ENCODE measurements at regions not wholly inside any gene's neighbourhood (a gene's known extent, or its start where the extent isn't known, plus 50 kb on each side); places are given as distances from the start of the nearest gene placed in this dataset.

DNA sequence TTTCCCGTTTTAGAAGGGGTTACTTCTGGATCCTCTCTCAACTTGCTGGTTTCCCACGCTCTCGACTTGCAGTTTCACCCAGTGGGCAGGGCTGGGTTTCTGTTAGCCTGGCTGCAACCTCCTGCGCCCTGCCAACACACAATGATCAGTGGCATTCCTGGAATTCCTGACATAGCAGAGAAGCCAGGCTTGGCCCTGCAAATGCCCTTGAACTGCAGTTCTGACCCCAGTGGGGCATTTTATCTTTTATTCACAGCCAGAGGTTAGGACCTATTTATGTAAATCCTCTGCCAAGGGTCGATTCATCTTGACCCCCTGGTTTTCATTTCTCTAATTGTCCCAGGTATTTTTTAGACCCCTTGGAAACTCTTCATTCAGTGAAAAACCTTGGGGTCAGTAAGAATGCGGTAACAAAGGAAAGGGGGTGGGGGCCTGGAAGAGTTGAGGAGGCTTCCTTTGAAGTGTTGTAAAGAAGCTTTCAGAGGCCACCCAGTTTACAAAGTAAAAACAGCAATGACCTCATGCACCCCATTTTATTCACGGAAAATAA, 217.6 kb downstream of the ZNF674 start (continued):
- TF ChIP-seq, protein P1, sequence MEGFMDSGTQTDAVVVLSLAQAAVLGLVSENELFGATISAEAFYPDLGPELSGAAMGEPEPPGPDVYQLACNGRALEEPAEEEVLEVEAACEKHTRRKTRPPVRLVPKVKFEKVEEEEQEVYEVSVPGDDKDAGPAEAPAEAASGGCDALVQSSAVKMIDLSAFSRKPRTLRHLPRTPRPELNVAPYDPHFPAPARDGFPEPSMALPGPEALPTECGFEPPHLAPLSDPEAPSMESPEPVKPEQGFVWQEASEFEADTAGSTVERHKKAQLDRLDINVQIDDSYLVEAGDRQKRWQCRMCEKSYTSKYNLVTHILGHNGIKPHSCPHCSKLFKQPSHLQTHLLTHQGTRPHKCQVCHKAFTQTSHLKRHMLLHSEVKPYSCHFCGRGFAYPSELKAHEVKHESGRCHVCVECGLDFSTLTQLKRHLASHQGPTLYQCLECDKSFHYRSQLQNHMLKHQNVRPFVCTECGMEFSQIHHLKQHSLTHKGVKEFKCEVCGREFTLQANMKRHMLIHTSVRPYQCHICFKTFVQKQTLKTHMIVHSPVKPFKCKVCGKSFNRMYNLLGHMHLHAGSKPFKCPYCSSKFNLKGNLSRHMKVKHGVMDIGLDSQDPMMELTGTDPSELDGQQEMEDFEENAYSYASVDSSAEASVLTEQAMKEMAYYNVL (CRISPR knock-in tag; IDR thresholded peaks at IDR 0.05; ENCODE audit: borderline replicate concordance) = peak; percentile 61; the same call in 1 of the 2 replicates
- TF ChIP-seq ZNF549 (CRISPR knock-in tag; IDR thresholded peaks at IDR 0.05) = no peak
- TF ChIP-seq ZNF550 (CRISPR knock-in tag; IDR thresholded peaks at IDR 0.05; ENCODE audit: borderline replicate concordance) = no peak
- TF ChIP-seq HMGA1 (CRISPR knock-in tag; conservative IDR thresholded peaks at IDR 0.05) = no peak
- no peak; the same call in 1 of the 2 replicates for TF ChIP-seq DMAP1 (CRISPR knock-in tag; IDR thresholded peaks at IDR 0.05)
- TF ChIP-seq SP2 (CRISPR knock-in tag; IDR thresholded peaks at IDR 0.05) = no peak
- no peak for TF ChIP-seq WIZ (CRISPR knock-in tag; IDR thresholded peaks at IDR 0.05)
- peak; percentile 94 for TF ChIP-seq NR2F2 (IDR thresholded peaks at IDR 0.05; ENCODE audit: borderline replicate concordance, low read depth)
- no peak for TF ChIP-seq EED (CRISPR knock-in tag; IDR thresholded peaks at IDR 0.05)
- TF ChIP-seq, protein P2, sequence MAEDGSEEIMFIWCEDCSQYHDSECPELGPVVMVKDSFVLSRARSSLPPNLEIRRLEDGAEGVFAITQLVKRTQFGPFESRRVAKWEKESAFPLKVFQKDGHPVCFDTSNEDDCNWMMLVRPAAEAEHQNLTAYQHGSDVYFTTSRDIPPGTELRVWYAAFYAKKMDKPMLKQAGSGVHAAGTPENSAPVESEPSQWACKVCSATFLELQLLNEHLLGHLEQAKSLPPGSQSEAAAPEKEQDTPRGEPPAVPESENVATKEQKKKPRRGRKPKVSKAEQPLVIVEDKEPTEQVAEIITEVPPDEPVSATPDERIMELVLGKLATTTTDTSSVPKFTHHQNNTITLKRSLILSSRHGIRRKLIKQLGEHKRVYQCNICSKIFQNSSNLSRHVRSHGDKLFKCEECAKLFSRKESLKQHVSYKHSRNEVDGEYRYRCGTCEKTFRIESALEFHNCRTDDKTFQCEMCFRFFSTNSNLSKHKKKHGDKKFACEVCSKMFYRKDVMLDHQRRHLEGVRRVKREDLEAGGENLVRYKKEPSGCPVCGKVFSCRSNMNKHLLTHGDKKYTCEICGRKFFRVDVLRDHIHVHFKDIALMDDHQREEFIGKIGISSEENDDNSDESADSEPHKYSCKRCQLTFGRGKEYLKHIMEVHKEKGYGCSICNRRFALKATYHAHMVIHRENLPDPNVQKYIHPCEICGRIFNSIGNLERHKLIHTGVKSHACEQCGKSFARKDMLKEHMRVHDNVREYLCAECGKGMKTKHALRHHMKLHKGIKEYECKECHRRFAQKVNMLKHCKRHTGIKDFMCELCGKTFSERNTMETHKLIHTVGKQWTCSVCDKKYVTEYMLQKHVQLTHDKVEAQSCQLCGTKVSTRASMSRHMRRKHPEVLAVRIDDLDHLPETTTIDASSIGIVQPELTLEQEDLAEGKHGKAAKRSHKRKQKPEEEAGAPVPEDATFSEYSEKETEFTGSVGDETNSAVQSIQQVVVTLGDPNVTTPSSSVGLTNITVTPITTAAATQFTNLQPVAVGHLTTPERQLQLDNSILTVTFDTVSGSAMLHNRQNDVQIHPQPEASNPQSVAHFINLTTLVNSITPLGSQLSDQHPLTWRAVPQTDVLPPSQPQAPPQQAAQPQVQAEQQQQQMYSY (CRISPR knock-in tag; IDR thresholded peaks at IDR 0.05) = 0 out of 2 replicates have a peak, but pooled peaks have one; percentile 25
- no peak for TF ChIP-seq ZNF766 (CRISPR knock-in tag; IDR thresholded peaks at IDR 0.05; ENCODE audit: borderline replicate concordance)
- no peak; the same call in 1 of the 2 replicates for TF ChIP-seq SOX13 (IDR thresholded peaks at IDR 0.05)
- peak in 1 of 2 experiments; percentile 89; a peak in 2 of 4 replicates for TF ChIP-seq SOX13 (CRISPR knock-in tag; conservative IDR thresholded peaks at IDR 0.05 in 1 of 2, IDR thresholded peaks at IDR 0.05 in 1 of 2)
- TF ChIP-seq LCORL (IDR thresholded peaks at IDR 0.05) = no peak
- no peak for TF ChIP-seq LCORL (CRISPR knock-in tag; IDR thresholded peaks at IDR 0.05)
- TF ChIP-seq, protein P3, sequence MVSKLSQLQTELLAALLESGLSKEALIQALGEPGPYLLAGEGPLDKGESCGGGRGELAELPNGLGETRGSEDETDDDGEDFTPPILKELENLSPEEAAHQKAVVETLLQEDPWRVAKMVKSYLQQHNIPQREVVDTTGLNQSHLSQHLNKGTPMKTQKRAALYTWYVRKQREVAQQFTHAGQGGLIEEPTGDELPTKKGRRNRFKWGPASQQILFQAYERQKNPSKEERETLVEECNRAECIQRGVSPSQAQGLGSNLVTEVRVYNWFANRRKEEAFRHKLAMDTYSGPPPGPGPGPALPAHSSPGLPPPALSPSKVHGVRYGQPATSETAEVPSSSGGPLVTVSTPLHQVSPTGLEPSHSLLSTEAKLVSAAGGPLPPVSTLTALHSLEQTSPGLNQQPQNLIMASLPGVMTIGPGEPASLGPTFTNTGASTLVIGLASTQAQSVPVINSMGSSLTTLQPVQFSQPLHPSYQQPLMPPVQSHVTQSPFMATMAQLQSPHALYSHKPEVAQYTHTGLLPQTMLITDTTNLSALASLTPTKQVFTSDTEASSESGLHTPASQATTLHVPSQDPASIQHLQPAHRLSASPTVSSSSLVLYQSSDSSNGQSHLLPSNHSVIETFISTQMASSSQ (IDR thresholded peaks at IDR 0.05; ENCODE audit: low read depth) = 0 out of 2 replicates have a peak, but pooled peaks have one; percentile 19
- TF ChIP-seq, protein P3 (CRISPR knock-in tag; IDR thresholded peaks at IDR 0.05; ENCODE audit: borderline replicate concordance) = peak; percentile 60; the same call in 1 of the 2 replicates
- no peak for TF ChIP-seq ZNF660 (CRISPR knock-in tag; IDR thresholded peaks at IDR 0.05; ENCODE audit: borderline replicate concordance, low read depth)
- TF ChIP-seq ZNF773 (CRISPR knock-in tag; IDR thresholded peaks at IDR 0.05; ENCODE audit: borderline replicate concordance) = no peak
- no peak for TF ChIP-seq FLYWCH1 (CRISPR knock-in tag; IDR thresholded peaks at IDR 0.05)
- no peak for TF ChIP-seq HNRNPH1 (optimal IDR thresholded peaks at IDR 0.05; ENCODE audit: low read depth, low read length)
- TF ChIP-seq ZMAT3 (CRISPR knock-in tag; conservative IDR thresholded peaks at IDR 0.05) = no peak
